HG03060 (cell line): ENCODE measurements at regions not wholly inside any gene's neighbourhood (a gene's known extent, or its start where the extent isn't known, plus 50 kb on each side); places are given as distances from the start of the nearest gene placed in this dataset.
"Not testable (repeated sequence)": the region's sequence is repeated elsewhere in the genome, so short reads cannot be mapped to it uniquely, and the experiment has no call there.

Experiments used
- ATAC-seq: cut with Tn5 transposase; IDR thresholded peaks from one replicate; pipeline ENCODE4 v1.9.1; 2021; ENCODE audit warnings: low read depth, moderate number of reproducible peaks; ENCODE audit not compliant: unreplicated experiment

- no peak for ATAC-seq
These were observed 434.2 kb downstream of the BCKDHB start for GRCh38 chr6:80540700-80541099.

GRCh38 chr6:80537118-80537972, 430.9 kb downstream of the BCKDHB start:
- no peak for ATAC-seq

GRCh38 chr6:80535914-80536565, 429.6 kb downstream of the BCKDHB start:
- ATAC-seq: no peak

- no peak for ATAC-seq
These were observed 425.5 kb downstream of the BCKDHB start for GRCh38 chr6:80531681-80532619.

- no peak for ATAC-seq
These were observed 423.6 kb downstream of the BCKDHB start for GRCh38 chr6:80530103-80530502.

- no peak for ATAC-seq
These were observed 421.6 kb downstream of the BCKDHB start for GRCh38 chr6:80528115-80528514.

- no peak for ATAC-seq
These were observed 421.1 kb downstream of the BCKDHB start for GRCh38 chr6:80527552-80528052.

- no peak for ATAC-seq
These were observed 417.1 kb downstream of the BCKDHB start for GRCh38 chr6:80523531-80523997.

GRCh38 chr6:80523010-80523409, 416.5 kb downstream of the BCKDHB start:
- no peak for ATAC-seq

GRCh38 chr6:80522576-80522975, 416.1 kb downstream of the BCKDHB start:
- ATAC-seq: no peak

GRCh38 chr6:80519811-80520594, 413.5 kb downstream of the BCKDHB start:
- no peak for ATAC-seq

- no peak for ATAC-seq
These were observed 411.1 kb downstream of the BCKDHB start for GRCh38 chr6:80517525-80517924.

- not testable (repeated sequence) for ATAC-seq
These were observed 404.1 kb downstream of the BCKDHB start for GRCh38 chr6:80510521-80510920.

- ATAC-seq: no peak
These were observed 402.6 kb downstream of the BCKDHB start for GRCh38 chr6:80508885-80509630.

- no peak for ATAC-seq
These were observed 398.4 kb downstream of the BCKDHB start for GRCh38 chr6:80504882-80505281.

- ATAC-seq: no peak
These were observed 397.2 kb downstream of the BCKDHB start for GRCh38 chr6:80503660-80504059.

- no peak for ATAC-seq
These were observed 396.4 kb downstream of the BCKDHB start for GRCh38 chr6:80502871-80503270.

- no peak for ATAC-seq
These were observed 395.2 kb downstream of the BCKDHB start for GRCh38 chr6:80501636-80502035.
